ENCODE measurements at regions not wholly inside any gene's neighbourhood (a gene's known extent, or its start where the extent isn't known, plus 50 kb on each side); places are given as distances from the start of the nearest gene placed in this dataset.

DNA sequence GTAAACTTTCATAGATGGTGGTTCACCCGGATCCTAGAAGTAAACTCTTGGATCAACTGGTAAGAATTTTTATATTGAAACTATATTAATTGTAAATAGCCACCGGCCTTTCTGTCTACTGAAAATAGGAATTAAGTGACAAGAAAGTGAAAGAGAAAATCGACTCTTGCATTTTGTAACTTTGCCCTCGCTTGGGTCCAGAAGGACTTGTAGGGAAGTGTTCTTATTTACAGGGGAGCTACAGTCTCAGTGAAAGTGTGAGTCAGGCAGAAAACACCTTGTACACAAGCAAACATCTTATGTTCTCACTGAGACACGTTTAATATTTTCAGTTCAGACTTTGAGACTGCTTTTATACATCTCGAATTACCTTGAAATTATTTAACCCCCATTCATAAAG, 238.9 kb downstream of the BLID start:
- Histone ChIP-seq H3K4me1 (ENCODE audit: insufficient read depth, poor library complexity, severe bottlenecking) (no peaks in the 10 kb centered on the region), H3K9me3 (ENCODE audit: severe bottlenecking) (no peaks in the 10 kb centered on the region), H3K27me3 (ENCODE audit: insufficient read depth, poor library complexity, severe bottlenecking) (no peaks in the 10 kb centered on the region), H3K36me3 (ENCODE audit: low read depth) (no peaks in the 10 kb centered on the region), H3K4me3 (ENCODE audit: severe bottlenecking) (no peak overlapping the region), H3K27ac (ENCODE audit: poor library complexity, severe bottlenecking) (no peak overlapping the region)
- DNase-seq (ENCODE audit: low spot score) (no peak), ATAC-seq (ENCODE audit: low read depth) (no peak)
- TF ChIP-seq, protein P1, sequence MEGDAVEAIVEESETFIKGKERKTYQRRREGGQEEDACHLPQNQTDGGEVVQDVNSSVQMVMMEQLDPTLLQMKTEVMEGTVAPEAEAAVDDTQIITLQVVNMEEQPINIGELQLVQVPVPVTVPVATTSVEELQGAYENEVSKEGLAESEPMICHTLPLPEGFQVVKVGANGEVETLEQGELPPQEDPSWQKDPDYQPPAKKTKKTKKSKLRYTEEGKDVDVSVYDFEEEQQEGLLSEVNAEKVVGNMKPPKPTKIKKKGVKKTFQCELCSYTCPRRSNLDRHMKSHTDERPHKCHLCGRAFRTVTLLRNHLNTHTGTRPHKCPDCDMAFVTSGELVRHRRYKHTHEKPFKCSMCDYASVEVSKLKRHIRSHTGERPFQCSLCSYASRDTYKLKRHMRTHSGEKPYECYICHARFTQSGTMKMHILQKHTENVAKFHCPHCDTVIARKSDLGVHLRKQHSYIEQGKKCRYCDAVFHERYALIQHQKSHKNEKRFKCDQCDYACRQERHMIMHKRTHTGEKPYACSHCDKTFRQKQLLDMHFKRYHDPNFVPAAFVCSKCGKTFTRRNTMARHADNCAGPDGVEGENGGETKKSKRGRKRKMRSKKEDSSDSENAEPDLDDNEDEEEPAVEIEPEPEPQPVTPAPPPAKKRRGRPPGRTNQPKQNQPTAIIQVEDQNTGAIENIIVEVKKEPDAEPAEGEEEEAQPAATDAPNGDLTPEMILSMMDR (IDR thresholded peaks at IDR 0.05; ENCODE audit: poor library complexity, severe bottlenecking): no peak

GRCh38 chr11:121873766-121874165, 242.2 kb downstream of the BLID start:
- no peaks in the 10 kb centered on the region for H3K4me1 ChIP-seq (ENCODE audit: insufficient read depth, poor library complexity, severe bottlenecking)
- no peak overlapping the region for H3K27ac ChIP-seq (ENCODE audit: poor library complexity, severe bottlenecking)
- H3K4me3 ChIP-seq (ENCODE audit: severe bottlenecking): no peak overlapping the region
- H3K9me3 ChIP-seq (ENCODE audit: severe bottlenecking): no peaks in the 10 kb centered on the region
- no peaks in the 10 kb centered on the region for H3K27me3 ChIP-seq (ENCODE audit: insufficient read depth, poor library complexity, severe bottlenecking)
- ATAC-seq (ENCODE audit: low read depth): no peak
- no peak for DNase-seq (ENCODE audit: low spot score)
- TF ChIP-seq, protein P1 (IDR thresholded peaks at IDR 0.05; ENCODE audit: poor library complexity, severe bottlenecking): no peak
- no peaks in the 10 kb centered on the region for H3K36me3 ChIP-seq (ENCODE audit: low read depth)

GRCh38 chr11:121872356-121872755, 243.7 kb downstream of the BLID start:
- TF ChIP-seq, protein P1 (IDR thresholded peaks at IDR 0.05; ENCODE audit: poor library complexity, severe bottlenecking): no peak
- DNase-seq (ENCODE audit: low spot score) (no peak), ATAC-seq (ENCODE audit: low read depth) (no peak)
- Histone ChIP-seq H3K27me3 (ENCODE audit: insufficient read depth, poor library complexity, severe bottlenecking) (no peaks in the 10 kb centered on the region), H3K9me3 (ENCODE audit: severe bottlenecking) (no peaks in the 10 kb centered on the region), H3K36me3 (ENCODE audit: low read depth) (no peaks in the 10 kb centered on the region), H3K4me1 (ENCODE audit: insufficient read depth, poor library complexity, severe bottlenecking) (no peaks in the 10 kb centered on the region), H3K4me3 (ENCODE audit: severe bottlenecking) (no peak overlapping the region), H3K27ac (ENCODE audit: poor library complexity, severe bottlenecking) (no peak overlapping the region)

GRCh38 chr11:121870206-121871045, 245.6 kb downstream of the BLID start:
- no peak for ATAC-seq (ENCODE audit: low read depth)
- H3K36me3 ChIP-seq (ENCODE audit: low read depth): no peaks in the 10 kb centered on the region
- H3K4me1 ChIP-seq (ENCODE audit: insufficient read depth, poor library complexity, severe bottlenecking): no peaks in the 10 kb centered on the region
- H3K27ac ChIP-seq (ENCODE audit: poor library complexity, severe bottlenecking): no peak overlapping the region
- no peaks in the 10 kb centered on the region for H3K27me3 ChIP-seq (ENCODE audit: insufficient read depth, poor library complexity, severe bottlenecking)
- H3K4me3 ChIP-seq (ENCODE audit: severe bottlenecking): no peak overlapping the region
- H3K9me3 ChIP-seq (ENCODE audit: severe bottlenecking): no peaks in the 10 kb centered on the region
- TF ChIP-seq, protein P1 (IDR thresholded peaks at IDR 0.05; ENCODE audit: poor library complexity, severe bottlenecking): no peak
- DNase-seq (ENCODE audit: low spot score): no peak

DNA sequence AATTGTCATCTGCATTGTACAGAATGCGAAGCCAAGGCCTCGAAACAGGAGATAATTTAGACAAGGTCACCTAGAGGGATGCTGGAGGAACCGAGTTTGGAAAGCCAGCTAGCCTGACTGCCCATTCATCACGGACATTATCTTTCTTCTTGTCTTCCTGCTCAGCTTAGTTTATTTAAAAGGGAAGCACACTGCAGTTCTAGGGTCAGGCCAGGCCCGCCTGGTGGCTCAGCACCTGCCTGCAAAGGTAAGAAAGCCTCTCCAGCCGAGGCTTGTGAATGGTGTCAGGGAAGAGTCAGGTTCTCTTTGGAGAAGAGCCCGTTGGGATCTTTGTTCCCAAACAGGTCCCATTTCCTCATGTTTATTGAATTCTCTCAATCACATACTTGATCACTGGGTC, 246.5 kb downstream of the BLID start:
- no peaks in the 10 kb centered on the region for H3K9me3 ChIP-seq (ENCODE audit: severe bottlenecking)
- H3K27ac ChIP-seq (ENCODE audit: poor library complexity, severe bottlenecking): no peak overlapping the region
- H3K27me3 ChIP-seq (ENCODE audit: insufficient read depth, poor library complexity, severe bottlenecking): no peaks in the 10 kb centered on the region
- H3K4me1 ChIP-seq (ENCODE audit: insufficient read depth, poor library complexity, severe bottlenecking): no peaks in the 10 kb centered on the region
- TF ChIP-seq, protein P1 (IDR thresholded peaks at IDR 0.05; ENCODE audit: poor library complexity, severe bottlenecking): no peak
- H3K36me3 ChIP-seq (ENCODE audit: low read depth): no peaks in the 10 kb centered on the region
- H3K4me3 ChIP-seq (ENCODE audit: severe bottlenecking): no peak overlapping the region
- ATAC-seq (ENCODE audit: low read depth) (no peak), DNase-seq (ENCODE audit: low spot score) (no peak)

Data from RWPE2 (cell line).